Upper lobe of right lung (tissue), 1 donor: ENCODE measurements at regions not wholly inside any gene's neighbourhood (a gene's known extent, or its start where the extent isn't known, plus 50 kb on each side); places are given as distances from the start of the nearest gene placed in this dataset.

Experiments
- ATAC-seq: fragments of 200-7000 bp; cut with Tn5 transposase; one replicate; pipeline ENCODE4 v1.9.1; 2020; ENCODE audit warnings: mild to moderate bottlenecking, moderate library complexity
- DNase-seq: peaks from one replicate; pipeline ENCODE4 v3.0.0-alpha.2; 2020
- H3K27ac ChIP-seq: fragments of 200-600 bp; one replicate; pipeline ENCODE4 v1.8.0; 2022
- H3K27me3 ChIP-seq: fragments of 200-600 bp; one replicate; pipeline ENCODE4 v1.8.0; 2022; ENCODE audit warnings: mild to moderate bottlenecking
- H3K36me3 ChIP-seq: fragments of 200-600 bp; one replicate; pipeline ENCODE4 v1.8.0; 2022
- H3K4me1 ChIP-seq: fragments of 200-600 bp; one replicate; pipeline ENCODE4 v1.8.0; 2022
- H3K4me3 ChIP-seq: fragments of 200-600 bp; one replicate; pipeline ENCODE4 v1.8.0; 2022; ENCODE audit warnings: mild to moderate bottlenecking
- H3K9me3 ChIP-seq: fragments of 200-600 bp; one replicate; pipeline ENCODE4 v1.8.0; 2022
- intact Hi-C: fragments of 100-400 bp; cut with DNase I; formaldehyde crosslinking; loops from one replicate; pipeline ENCODE4 v1.11.0; 2022
- TF ChIP-seq, protein P1 (sequence below): fragments of 200-600 bp; IDR thresholded peaks from one replicate; pipeline ENCODE4 v1.8.0; 2022; ENCODE audit warnings: antibody characterized with exemption
- donor health status: DM: no; HTN: yes; CAD: no; lungs with severe emphysema.

DNA sequence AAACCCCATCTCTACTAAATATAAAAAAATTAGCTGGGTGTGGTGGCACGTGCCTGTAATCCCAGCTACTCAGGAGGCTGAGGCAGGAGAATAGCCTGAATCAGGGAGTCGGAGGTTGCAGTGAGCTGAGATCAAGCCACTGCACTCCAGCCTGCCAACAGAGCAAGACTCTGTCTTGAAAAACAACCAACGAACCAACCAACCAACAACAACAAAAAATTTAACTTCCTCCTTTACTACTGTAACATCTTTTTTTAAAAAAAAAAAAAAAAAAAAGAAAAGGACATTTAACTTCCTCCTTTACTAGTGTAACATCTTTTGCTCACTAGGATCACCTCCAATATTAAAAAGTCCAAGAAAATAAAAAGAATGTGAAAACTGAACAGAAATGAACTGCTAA lies 92.3 kb upstream of the TMEM168 start:
- ATAC-seq = no peak
- no peaks in the 10 kb centered on the region for H3K36me3 ChIP-seq

DNA sequence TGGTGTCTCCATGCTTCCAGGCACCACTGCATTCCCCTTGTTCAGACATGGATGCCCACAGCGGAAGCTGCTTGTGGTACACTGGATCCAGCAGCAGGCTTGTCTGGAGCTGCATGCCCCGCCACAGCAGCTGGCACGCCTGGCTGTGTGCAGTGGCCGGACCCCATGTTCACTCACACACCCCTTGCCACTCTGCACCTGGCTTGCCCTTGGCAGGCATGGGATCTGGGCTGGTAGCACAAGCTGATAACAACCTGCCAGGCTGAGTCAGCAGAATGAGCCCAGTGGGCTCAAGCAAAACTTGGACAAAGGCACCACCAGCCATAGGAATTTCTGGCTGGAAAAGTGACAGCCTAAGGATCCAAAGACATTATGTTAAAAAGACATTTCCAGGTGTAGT lies 91.8 kb upstream of the TMEM168 start:
- H3K27me3 ChIP-seq = no peaks in the 10 kb centered on the region
- ATAC-seq (no peak), DNase-seq (no peak)

More for the DNA sequence above, 92.3 kb upstream of the TMEM168 start:
- intact Hi-C loops = no loop called here
- DNase-seq = no peak
- Histone ChIP-seq H3K4me3 (no peak overlapping the region), H3K9me3 (no peaks in the 10 kb centered on the region), H3K4me1 (peaks cover 6% of the 10 kb centered on the region), H3K27me3 (no peaks in the 10 kb centered on the region), H3K27ac (no peak overlapping the region)
- TF ChIP-seq, protein P1, sequence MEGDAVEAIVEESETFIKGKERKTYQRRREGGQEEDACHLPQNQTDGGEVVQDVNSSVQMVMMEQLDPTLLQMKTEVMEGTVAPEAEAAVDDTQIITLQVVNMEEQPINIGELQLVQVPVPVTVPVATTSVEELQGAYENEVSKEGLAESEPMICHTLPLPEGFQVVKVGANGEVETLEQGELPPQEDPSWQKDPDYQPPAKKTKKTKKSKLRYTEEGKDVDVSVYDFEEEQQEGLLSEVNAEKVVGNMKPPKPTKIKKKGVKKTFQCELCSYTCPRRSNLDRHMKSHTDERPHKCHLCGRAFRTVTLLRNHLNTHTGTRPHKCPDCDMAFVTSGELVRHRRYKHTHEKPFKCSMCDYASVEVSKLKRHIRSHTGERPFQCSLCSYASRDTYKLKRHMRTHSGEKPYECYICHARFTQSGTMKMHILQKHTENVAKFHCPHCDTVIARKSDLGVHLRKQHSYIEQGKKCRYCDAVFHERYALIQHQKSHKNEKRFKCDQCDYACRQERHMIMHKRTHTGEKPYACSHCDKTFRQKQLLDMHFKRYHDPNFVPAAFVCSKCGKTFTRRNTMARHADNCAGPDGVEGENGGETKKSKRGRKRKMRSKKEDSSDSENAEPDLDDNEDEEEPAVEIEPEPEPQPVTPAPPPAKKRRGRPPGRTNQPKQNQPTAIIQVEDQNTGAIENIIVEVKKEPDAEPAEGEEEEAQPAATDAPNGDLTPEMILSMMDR = no peak

DNA sequence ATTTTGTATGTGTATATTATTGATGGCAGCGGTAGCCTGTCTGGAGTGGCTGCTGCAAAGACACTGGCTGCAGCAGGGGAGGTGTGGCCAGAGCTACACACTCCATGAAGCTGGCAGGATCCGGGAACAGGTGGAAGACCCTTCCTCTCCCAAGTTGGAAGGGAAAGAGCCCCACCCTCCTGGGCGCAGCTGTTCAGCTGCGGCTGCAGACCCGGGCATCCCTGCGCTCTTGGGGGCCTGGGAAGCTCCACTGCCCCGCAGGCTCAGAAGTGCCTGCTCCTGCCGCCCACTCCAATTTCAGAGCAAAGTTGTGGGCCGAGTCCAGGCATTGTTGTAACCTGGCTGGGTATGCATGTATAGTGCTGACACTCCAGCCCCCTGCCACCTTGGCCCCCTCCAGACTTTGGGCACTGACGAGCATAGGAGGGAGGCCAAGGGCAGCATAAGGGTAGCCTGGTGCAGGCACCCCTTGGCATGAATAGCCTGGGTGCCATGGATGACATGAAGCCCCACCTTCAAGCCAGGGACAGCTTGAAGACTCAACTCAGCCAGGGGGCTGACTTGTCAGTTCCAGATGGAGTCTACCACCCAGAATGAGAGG lies 90.7 kb upstream of the TMEM168 start:
- H3K9me3 ChIP-seq = no peaks in the 10 kb centered on the region
- DNase-seq = no peak
- no peaks in the 10 kb centered on the region for H3K36me3 ChIP-seq
- no peak overlapping the region for H3K4me3 ChIP-seq
- intact Hi-C loops = no loop called here
- no peaks in the 10 kb centered on the region for H3K27me3 ChIP-seq
- peaks cover 6% of the 10 kb centered on the region for H3K4me1 ChIP-seq
- no peak overlapping the region for H3K27ac ChIP-seq
- no peak for ATAC-seq
- TF ChIP-seq, protein P1 = no peak

More for the DNA sequence above, 91.8 kb upstream of the TMEM168 start:
- intact Hi-C loops = no loop called here
- H3K27ac ChIP-seq = no peak overlapping the region
- TF ChIP-seq, protein P1 = no peak
- H3K9me3 ChIP-seq = no peaks in the 10 kb centered on the region
- H3K4me1 ChIP-seq = peaks cover 6% of the 10 kb centered on the region
- no peak overlapping the region for H3K4me3 ChIP-seq
- no peaks in the 10 kb centered on the region for H3K36me3 ChIP-seq

DNA sequence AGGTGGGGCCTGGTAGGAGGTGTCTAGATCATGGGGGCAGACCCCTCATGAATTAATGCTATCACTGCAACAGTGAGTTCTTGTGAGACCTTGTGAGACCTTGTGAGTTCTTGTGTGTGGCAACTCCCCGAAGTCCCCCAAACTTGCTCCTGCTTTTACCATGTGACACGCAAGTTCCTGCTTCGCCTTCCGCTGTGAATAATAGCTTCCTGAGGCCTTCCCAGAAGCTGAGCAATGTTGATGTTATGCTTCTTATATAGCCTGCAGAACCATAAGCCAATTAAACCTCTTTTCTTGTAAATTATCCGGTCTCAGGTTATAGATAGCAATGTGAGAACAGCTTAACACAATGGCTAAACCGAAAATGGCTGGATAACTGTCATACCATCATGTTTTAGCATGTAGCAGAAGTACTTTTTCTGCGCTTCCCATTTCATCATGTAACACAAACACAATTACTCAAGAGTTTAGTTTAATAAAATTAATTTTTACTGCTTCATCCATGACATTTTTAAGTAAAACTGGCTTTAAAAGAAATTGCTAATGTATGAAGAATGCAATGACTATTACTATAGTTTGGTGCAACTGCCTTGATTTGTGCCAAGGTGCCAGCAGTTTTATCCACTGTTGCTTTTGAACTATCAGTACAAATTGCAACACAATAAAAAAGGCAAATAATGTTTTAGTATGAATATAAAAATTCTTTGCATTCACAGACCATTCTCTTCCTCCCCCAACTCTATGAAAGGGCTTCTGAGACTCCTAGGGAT lies 87.7 kb upstream of the TMEM168 start:
- peaks cover 2% of the 10 kb centered on the region for H3K4me1 ChIP-seq
- H3K36me3 ChIP-seq = no peaks in the 10 kb centered on the region
- no peaks in the 10 kb centered on the region for H3K9me3 ChIP-seq
- TF ChIP-seq, protein P1 = no peak
- no peak overlapping the region for H3K4me3 ChIP-seq
- no peaks in the 10 kb centered on the region for H3K27me3 ChIP-seq
- H3K27ac ChIP-seq = no peak overlapping the region
- DNase-seq (no peak), ATAC-seq (no peak)
- intact Hi-C loops = no loop called here

DNA sequence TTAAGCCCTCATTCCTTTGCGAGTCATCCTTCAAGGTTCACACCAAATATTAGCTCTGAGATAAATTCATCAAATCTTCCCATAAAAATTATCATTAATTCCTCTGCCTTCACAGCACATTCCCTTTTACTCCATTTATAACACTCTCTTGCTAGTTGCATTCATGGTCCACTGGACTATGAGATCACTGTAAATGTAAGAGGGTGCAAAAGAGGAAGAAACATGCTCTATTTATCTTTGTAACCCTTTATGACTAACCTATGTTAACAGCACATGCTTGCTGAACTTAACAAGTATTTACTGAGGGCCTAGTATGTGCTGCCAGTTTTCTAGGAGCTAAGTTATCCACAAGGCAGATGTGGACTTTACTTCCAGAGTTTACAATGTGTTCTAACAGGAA lies 86.7 kb upstream of the TMEM168 start:
- Histone ChIP-seq H3K27ac (no peak overlapping the region), H3K4me1 (no peaks in the 10 kb centered on the region), H3K27me3 (no peaks in the 10 kb centered on the region), H3K36me3 (no peaks in the 10 kb centered on the region), H3K9me3 (no peaks in the 10 kb centered on the region), H3K4me3 (no peak overlapping the region)
- TF ChIP-seq, protein P1 = no peak
- intact Hi-C loops = no loop called here
- DNase-seq (no peak), ATAC-seq (no peak)
